Limb (tissue), 2 donors: ENCODE measurements at regions not wholly inside any gene's neighbourhood (a gene's known extent, or its start where the extent isn't known, plus 50 kb on each side); places are given as distances from the start of the nearest gene placed in this dataset.

Source experiments
- DNase-seq, 2 donors: peaks; one replicate each; pipeline ENCODE4 v3.0.0-alpha.2; 2016; ENCODE audit errors: extremely low spot score in 2 of 2

DNA sequence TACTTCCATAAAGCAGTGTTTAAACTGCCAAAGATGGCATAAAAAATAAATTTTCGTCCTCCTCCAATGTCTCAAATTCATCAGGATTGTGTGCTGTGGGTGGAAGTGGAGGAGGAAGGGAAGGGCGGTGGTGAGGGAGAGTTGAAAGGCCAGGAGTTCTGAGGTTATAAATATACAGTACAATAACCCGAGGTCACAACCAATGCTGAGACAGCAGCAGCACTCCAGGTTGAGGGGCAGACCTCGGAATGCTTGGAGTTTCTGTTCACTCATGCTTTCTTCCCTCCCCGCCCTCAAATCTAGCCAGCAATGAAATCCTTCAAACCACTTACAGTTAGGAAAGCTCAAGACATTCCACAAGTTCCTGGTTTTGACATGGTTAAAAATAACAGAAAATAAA is 134.0 kb upstream of the SMAD1 start:
- DNase-seq: no peak

GRCh38 chr4:145346081-145346480 is 135.6 kb upstream of the SMAD1 start:
- no peak for DNase-seq

DNA sequence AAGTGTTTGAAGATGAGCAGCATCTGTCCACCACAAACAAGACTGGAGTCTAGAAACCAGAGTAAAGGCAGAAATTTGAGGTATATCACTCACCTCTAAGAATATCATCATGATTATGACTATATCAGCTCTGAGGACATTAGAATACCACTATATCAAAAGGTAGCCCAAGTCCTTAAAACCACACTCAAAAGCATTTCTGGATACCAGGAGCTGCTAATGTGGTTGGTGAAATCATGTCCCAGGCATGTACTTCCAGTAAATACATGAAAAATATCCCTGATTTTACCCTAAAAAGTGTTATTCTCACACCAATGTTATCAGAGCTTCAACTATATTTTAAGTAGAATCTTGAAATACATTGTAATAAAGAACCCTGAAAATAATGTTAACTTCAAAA is 136.3 kb upstream of the SMAD1 start:
- DNase-seq: no peak

DNA sequence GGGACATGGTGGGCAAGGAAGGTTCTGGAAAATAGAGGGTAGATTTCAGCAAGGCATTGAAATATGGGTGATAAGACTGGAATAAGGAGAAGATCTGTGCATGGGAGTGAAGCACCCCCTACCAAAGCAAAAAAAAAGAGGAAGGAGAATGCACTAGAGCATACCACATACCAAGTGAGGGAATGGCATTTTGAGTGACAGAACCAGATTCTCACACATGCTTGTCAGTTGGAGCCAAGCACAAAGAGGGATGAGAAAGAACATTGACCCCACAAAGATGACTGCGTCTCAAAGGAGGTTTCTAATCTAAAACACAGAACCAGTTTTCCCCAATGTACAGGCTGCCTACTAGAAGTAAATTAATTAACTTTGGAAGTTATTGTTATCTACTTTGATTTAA is 140.3 kb upstream of the SMAD1 start:
- DNase-seq: no peak

DNA sequence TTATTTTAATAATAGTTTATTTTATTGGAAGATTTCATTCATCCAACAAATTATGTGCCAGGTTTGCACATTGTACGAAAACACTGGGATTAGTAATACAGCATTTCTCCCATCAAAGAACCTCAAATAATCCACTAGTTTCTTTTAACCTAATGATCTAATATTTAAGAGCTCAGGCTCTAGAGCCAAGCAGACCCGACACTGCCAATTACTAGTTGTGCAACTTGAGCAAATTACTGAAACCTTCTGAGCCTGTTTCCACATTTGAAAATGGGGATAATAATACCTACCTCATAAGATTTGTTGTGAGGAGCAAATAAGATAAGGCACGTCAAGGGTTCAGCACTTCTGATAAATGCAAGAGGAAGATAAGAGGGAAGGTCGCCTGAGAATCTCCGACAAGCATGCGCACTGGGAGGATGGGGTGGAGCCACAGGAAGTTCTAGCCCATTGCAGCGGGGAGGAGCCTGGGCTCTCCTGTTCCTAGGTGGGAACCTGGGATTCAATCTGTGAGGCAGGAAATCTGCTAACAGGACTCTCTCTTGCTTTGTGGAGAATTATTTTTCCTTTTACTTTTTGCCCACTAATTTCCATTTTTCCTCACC is 141.5 kb upstream of the SMAD1 start:
- DNase-seq: no peak

- DNase-seq: no peak
These were observed 142.5 kb upstream of the SMAD1 start for GRCh38 chr4:145339075-145339725.

DNA sequence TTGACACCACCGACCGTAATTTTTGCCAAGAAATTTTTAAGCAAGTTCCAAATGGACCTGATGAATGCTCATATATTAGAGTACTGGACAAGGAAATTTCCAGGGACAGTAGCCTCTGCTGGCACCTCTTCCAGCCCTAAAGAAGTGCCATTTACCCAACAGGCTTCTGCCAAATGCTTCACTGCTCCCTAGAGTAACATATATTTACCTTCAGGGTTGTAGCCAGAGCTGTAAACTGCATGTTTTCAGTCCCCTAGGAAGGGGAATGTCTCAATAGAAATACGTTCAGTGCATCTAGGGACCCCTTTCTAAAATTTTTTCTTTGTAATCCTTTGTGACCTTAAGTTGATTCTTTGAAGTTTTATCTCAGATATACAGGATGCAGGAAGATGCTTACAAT is 143.1 kb upstream of the SMAD1 start:
- no peak for DNase-seq

DNA sequence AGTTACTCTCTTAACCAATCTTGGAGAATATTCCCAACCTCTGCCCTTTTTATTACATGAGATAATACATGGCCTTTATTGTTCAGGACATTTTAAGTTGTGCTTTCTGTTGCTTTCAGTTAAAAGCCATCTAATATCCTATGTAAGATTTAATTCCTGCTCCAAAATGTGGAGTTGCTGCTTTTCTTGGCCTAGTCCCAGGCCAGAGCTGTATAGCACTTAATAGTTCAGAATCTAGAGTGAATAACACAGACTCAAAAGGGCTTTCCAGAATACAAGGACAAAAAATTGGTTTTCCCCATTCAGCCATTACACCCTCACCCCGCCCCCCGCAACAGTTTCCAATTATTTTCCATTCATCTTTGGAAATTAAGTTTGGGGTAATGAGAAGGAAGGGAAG is 144.3 kb upstream of the SMAD1 start:
- no peak for DNase-seq

GRCh38 chr4:145333786-145334185 is 147.9 kb upstream of the SMAD1 start:
- no peak for DNase-seq

GRCh38 chr4:145326491-145326890 is 146.1 kb upstream of the OTUD4 start:
- DNase-seq: no peak

- no peak for DNase-seq
These were observed 143.8 kb upstream of the OTUD4 start for GRCh38 chr4:145324161-145324560.

- DNase-seq: no peak
These were observed 139.9 kb upstream of the OTUD4 start for GRCh38 chr4:145320294-145320693.

- no peak for DNase-seq
These were observed 139.4 kb upstream of the OTUD4 start for GRCh38 chr4:145319751-145320150.

DNA sequence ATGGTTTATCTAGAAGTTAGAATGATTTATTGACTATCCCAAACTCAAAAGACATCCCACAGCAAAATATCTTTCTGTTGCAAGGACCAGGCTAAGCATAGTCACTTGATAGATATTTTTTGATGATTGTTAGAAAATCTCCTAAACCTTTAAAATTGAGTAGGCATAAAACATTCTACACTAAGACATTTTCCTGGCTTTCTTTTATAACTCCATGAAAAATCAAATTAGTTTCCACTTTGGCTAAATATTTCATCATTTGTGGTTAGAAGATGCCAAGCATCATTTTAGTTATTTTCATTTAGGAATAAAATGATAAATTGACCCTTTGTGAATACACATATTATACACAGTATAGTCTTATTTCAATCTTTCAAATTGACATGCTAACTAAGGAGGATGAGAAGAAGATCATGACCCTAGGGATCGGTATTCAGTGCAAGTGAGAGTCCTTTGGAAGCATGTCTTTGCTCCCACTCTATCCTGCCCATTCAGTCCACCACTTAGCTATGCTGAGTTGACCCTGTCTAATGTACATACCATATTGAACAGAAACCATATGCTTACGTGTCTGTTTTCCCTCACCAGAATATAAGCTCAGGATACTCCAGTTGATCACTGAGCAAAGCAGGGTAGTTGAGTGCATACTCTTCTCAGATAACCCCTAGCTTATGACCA is 136.6 kb upstream of the OTUD4 start:
- DNase-seq: no peak

- DNase-seq: no peak
These were observed 135.4 kb upstream of the OTUD4 start for GRCh38 chr4:145315811-145316225.

DNA sequence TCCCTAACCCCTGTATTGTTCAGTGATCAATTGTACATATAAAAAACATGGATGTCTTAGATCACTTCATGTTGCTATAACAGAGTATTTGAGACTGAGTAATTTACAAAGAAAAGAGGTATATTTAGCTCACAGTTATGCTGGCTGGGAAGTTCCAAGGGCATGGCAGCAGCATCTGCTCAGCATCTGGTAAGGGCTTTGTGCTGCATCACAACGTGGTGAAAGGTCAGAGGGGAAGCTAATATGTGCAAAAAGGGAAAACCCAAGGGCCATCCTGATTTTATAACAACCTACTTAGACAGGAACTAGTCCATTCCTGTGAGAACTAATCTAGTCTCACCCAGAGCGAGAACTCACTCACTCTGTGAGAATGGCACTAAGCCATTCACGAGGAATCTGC is 128.2 kb upstream of the OTUD4 start:
- DNase-seq: no peak

DNA sequence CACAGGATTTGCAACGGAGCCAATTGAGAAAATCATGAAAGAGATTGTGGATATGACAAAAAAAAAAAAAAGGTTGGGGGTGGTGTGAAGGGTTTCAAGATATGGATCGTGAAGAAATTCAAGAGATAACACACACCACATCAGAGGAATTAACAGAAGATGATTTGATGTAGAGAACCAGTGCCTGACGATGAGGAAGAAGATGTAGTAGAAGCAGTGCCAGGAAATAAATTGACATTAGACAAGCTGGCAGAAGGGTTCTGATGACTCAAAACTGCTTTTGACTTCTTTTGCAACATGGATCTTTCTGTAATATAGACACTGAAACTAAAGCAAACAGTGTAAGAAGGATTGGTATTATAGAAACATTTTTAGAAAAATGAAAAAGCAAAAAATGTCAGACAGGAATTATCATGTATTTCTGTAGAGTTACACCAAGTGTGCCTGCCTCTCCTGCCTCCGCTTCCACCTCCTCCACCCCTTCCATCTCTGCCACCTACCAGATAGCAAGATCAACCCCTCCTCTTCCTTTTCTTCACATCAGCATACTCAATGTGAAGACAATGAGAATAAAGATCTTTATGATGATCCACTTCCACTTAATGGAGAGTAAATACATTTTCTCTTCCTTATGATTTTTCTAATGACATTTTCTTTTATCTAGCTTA is 127.5 kb upstream of the OTUD4 start:
- no peak for DNase-seq

DNA sequence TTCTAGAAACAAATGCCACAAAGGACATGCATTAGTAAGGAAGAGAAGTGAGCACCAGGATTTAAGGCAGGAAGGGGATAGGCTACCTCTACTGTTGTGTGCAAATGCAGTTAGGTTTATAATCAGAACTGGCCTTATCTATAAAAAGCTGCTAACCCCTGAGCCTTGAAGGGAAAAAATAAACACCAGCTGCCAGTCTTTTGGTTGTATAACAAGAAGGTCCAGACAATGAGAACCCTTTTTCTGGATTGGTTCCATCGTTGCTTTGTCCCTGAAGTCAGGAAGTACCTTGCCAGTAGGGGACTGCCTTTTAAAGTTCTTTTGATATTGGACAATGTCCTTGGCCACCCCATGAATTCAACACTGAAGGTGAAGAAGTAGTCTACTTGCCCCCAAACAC is 126.7 kb upstream of the OTUD4 start:
- no peak for DNase-seq

DNA sequence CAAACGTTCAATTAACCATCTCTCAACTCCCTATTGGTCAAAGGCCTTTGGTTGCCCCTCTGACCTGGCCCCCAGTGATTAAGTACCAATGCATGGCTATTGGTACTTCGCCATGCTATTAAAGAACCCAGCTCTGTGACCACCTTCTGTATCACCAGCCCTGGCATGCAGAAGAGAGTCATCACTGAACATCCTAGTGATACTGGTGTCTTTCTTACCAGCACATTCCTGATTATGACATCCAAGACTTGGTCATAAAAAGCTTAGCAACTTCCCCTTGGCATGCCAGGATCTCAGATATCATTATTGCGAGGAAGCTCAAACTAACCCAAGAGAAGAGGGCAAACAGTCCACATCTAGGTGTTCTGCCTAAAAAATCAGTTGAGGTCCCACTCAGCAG is 122.3 kb upstream of the OTUD4 start:
- DNase-seq: no peak

DNA sequence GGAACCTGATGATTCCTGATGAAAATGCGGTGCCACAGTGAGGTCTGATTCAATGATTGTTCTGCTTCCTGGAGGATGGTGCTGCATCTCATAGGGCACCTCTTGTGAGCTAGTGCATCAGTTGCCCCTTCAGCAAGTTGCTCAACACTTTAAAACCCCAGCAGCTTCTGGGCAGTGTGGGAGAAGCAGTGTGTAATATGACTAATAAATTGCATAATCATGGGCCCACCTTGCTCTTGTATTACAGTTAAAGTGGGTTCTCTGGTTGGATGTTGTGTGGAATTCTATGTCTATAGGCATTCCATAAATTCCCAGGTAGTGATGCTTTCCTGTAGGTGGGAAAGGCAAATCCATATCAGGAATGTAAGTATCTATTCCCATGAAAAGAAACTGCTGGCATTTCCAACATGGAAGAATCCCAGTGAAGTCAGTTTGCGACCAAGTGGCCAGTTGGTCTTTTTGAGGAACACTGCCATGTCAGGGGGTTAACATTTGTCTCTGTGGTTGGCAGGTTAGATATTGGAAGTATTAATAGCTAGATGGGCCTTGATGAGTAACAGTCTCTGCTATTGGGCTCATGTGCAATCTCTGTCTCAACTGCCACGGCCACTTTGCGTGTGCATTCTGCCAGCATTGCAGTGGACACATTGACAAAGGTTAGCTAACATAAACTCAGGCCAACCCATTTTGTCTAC is 121.1 kb upstream of the OTUD4 start:
- no peak for DNase-seq

GRCh38 chr4:145299380-145300076 is 119.1 kb upstream of the OTUD4 start:
- no peak for DNase-seq
